ENCODE measurements at regions not wholly inside any gene's neighbourhood (a gene's known extent, or its start where the extent isn't known, plus 50 kb on each side); places are given as distances from the start of the nearest gene placed in this dataset.

- TF ChIP-seq POLR2A (IDR thresholded peaks at IDR 0.05) (no peak), CTCF (IDR thresholded peaks at IDR 0.05) (no peak)
Observed at GRCh38 chr5:93956006-93956405, 214.6 kb upstream of the POU5F2 start.
